ENCODE measurements at regions not wholly inside any gene's neighbourhood (a gene's known extent, or its start where the extent isn't known, plus 50 kb on each side); places are given as distances from the start of the nearest gene placed in this dataset.
A peak's percentile ranks its signal among the peaks of the same experiment; 100 is the strongest.

- no peak for DNase-seq (ENCODE audit: insufficient read length, low spot score)
- TF ChIP-seq PAX5 (IDR thresholded peaks at IDR 0.05; ENCODE audit: insufficient read depth, low read length, severe bottlenecking) (no peak), SPI1 (IDR thresholded peaks at IDR 0.05; ENCODE audit: low read depth, low read length) (no peak), TAF1 (IDR thresholded peaks at IDR 0.05; ENCODE audit: low read depth, low read length) (no peak)
- FAIRE-seq, result peak; percentile 16
These were observed 300.1 kb downstream of the PTEN start for GRCh38 chr10:88163572-88163971.

- FAIRE-seq, result peak; percentile 38
- TF ChIP-seq POU2F2 (IDR thresholded peaks at IDR 0.05; ENCODE audit: low read depth, low read length), result no peak
- no peak for TF ChIP-seq POLR2AphosphoS5 (IDR thresholded peaks at IDR 0.05; ENCODE audit: low read depth, low read length)
- no peak for TF ChIP-seq SPI1 (IDR thresholded peaks at IDR 0.05; ENCODE audit: low read depth, low read length)
- no peak for TF ChIP-seq TAF1 (IDR thresholded peaks at IDR 0.05; ENCODE audit: low read depth, low read length)
- no peak for TF ChIP-seq PAX5 (IDR thresholded peaks at IDR 0.05; ENCODE audit: insufficient read depth, low read length, severe bottlenecking)
- TF ChIP-seq POLR2A (IDR thresholded peaks at IDR 0.05; ENCODE audit: low read depth, low read length), result no peak
- DNase-seq (ENCODE audit: insufficient read length, low spot score), result no peak
These were observed 301.0 kb downstream of the PTEN start for GRCh38 chr10:88164471-88164870.

- TF ChIP-seq SPI1 (IDR thresholded peaks at IDR 0.05; ENCODE audit: low read depth, low read length) (no peak), POLR2AphosphoS5 (IDR thresholded peaks at IDR 0.05; ENCODE audit: low read depth, low read length) (no peak), PAX5 (IDR thresholded peaks at IDR 0.05; ENCODE audit: insufficient read depth, low read length, severe bottlenecking) (no peak), POU2F2 (IDR thresholded peaks at IDR 0.05; ENCODE audit: low read depth, low read length) (no peak), TAF1 (IDR thresholded peaks at IDR 0.05; ENCODE audit: low read depth, low read length) (no peak), POLR2A (IDR thresholded peaks at IDR 0.05; ENCODE audit: low read depth, low read length) (no peak)
- no peak for DNase-seq (ENCODE audit: insufficient read length, low spot score)
- no peak for FAIRE-seq
These were observed 302.4 kb downstream of the PTEN start for GRCh38 chr10:88165849-88166271.

GRCh38 chr10:88168171-88169036 is 305.0 kb downstream of the PTEN start:
- peak; percentile 31 for FAIRE-seq
- no peak for DNase-seq (ENCODE audit: insufficient read length, low spot score)
- no peak for TF ChIP-seq POLR2AphosphoS5 (IDR thresholded peaks at IDR 0.05; ENCODE audit: low read depth, low read length)
- TF ChIP-seq POLR2A (IDR thresholded peaks at IDR 0.05; ENCODE audit: low read depth, low read length), result no peak
- no peak for TF ChIP-seq SPI1 (IDR thresholded peaks at IDR 0.05; ENCODE audit: low read depth, low read length)
- TF ChIP-seq POU2F2 (IDR thresholded peaks at IDR 0.05; ENCODE audit: low read depth, low read length), result no peak
- TF ChIP-seq TAF1 (IDR thresholded peaks at IDR 0.05; ENCODE audit: low read depth, low read length), result no peak
- no peak for TF ChIP-seq PAX5 (IDR thresholded peaks at IDR 0.05; ENCODE audit: insufficient read depth, low read length, severe bottlenecking)

- DNase-seq (ENCODE audit: insufficient read length, low spot score) (no peak), FAIRE-seq (no peak)
- no peak for TF ChIP-seq POU2F2 (IDR thresholded peaks at IDR 0.05; ENCODE audit: low read depth, low read length)
- TF ChIP-seq SPI1 (IDR thresholded peaks at IDR 0.05; ENCODE audit: low read depth, low read length), result no peak
- TF ChIP-seq TAF1 (IDR thresholded peaks at IDR 0.05; ENCODE audit: low read depth, low read length), result no peak
- TF ChIP-seq POLR2AphosphoS5 (IDR thresholded peaks at IDR 0.05; ENCODE audit: low read depth, low read length), result no peak
- TF ChIP-seq PAX5 (IDR thresholded peaks at IDR 0.05; ENCODE audit: insufficient read depth, low read length, severe bottlenecking), result no peak
- no peak for TF ChIP-seq POLR2A (IDR thresholded peaks at IDR 0.05; ENCODE audit: low read depth, low read length)
These were observed 305.6 kb downstream of the PTEN start for GRCh38 chr10:88169037-88169319.

- TF ChIP-seq POLR2AphosphoS5 (IDR thresholded peaks at IDR 0.05; ENCODE audit: low read depth, low read length) (no peak), PAX5 (IDR thresholded peaks at IDR 0.05; ENCODE audit: insufficient read depth, low read length, severe bottlenecking) (no peak)
- FAIRE-seq (no peak), DNase-seq (ENCODE audit: insufficient read length, low spot score) (no peak)
These were observed 307.2 kb downstream of the PTEN start for GRCh38 chr10:88170628-88171027.

- no peak for FAIRE-seq
- no peak for DNase-seq (ENCODE audit: insufficient read length, low spot score)
- TF ChIP-seq POLR2AphosphoS5 (IDR thresholded peaks at IDR 0.05; ENCODE audit: low read depth, low read length) (no peak), TAF1 (IDR thresholded peaks at IDR 0.05; ENCODE audit: low read depth, low read length) (no peak), SPI1 (IDR thresholded peaks at IDR 0.05; ENCODE audit: low read depth, low read length) (no peak), POLR2A (IDR thresholded peaks at IDR 0.05; ENCODE audit: low read depth, low read length) (no peak), PAX5 (IDR thresholded peaks at IDR 0.05; ENCODE audit: insufficient read depth, low read length, severe bottlenecking) (no peak), POU2F2 (IDR thresholded peaks at IDR 0.05; ENCODE audit: low read depth, low read length) (no peak)
These were observed 308.7 kb downstream of the PTEN start for GRCh38 chr10:88172159-88172558.

GRCh38 chr10:88174391-88174790 is 311.0 kb downstream of the PTEN start:
- DNase-seq (ENCODE audit: insufficient read length, low spot score), result no peak
- FAIRE-seq, result no peak
- no peak for TF ChIP-seq POLR2AphosphoS5 (IDR thresholded peaks at IDR 0.05; ENCODE audit: low read depth, low read length)
- no peak for TF ChIP-seq POU2F2 (IDR thresholded peaks at IDR 0.05; ENCODE audit: low read depth, low read length)
- no peak for TF ChIP-seq SPI1 (IDR thresholded peaks at IDR 0.05; ENCODE audit: low read depth, low read length)

- TF ChIP-seq PAX5 (IDR thresholded peaks at IDR 0.05; ENCODE audit: insufficient read depth, low read length, severe bottlenecking) (no peak), TAF1 (IDR thresholded peaks at IDR 0.05; ENCODE audit: low read depth, low read length) (no peak), POLR2A (IDR thresholded peaks at IDR 0.05; ENCODE audit: low read depth, low read length) (no peak), POLR2AphosphoS5 (IDR thresholded peaks at IDR 0.05; ENCODE audit: low read depth, low read length) (no peak), POU2F2 (IDR thresholded peaks at IDR 0.05; ENCODE audit: low read depth, low read length) (no peak), SPI1 (IDR thresholded peaks at IDR 0.05; ENCODE audit: low read depth, low read length) (no peak)
- DNase-seq (ENCODE audit: insufficient read length, low spot score), result no peak
- no peak for FAIRE-seq
These were observed 315.3 kb downstream of the PTEN start for GRCh38 chr10:88178758-88179157.

- no peak for FAIRE-seq
- no peak for DNase-seq (ENCODE audit: insufficient read length, low spot score)
- TF ChIP-seq POU2F2 (IDR thresholded peaks at IDR 0.05; ENCODE audit: low read depth, low read length) (no peak), POLR2A (IDR thresholded peaks at IDR 0.05; ENCODE audit: low read depth, low read length) (no peak), POLR2AphosphoS5 (IDR thresholded peaks at IDR 0.05; ENCODE audit: low read depth, low read length) (no peak)
These were observed 316.4 kb downstream of the PTEN start for GRCh38 chr10:88179831-88180230.

All from GM12891 (cell line).